HEK293 (cell line): ENCODE measurements at regions not wholly inside any gene's neighbourhood (a gene's known extent, or its start where the extent isn't known, plus 50 kb on each side); places are given as distances from the start of the nearest gene placed in this dataset.

ENCODE experiments used
- CTCF ChIA-PET: fragments of 350-600 bp; formaldehyde crosslinking; extraction: SDS; loops from one replicate; lab custom pipeline; 2021; ENCODE audit warnings: antibody characterized with exemption; lab: Yijun Ruan, JAX
- POLR2A ChIA-PET: fragments of 300-600 bp; formaldehyde crosslinking; extraction: SDS; loops from one replicate; lab custom pipeline; 2020; ENCODE audit warnings: antibody characterized with exemption, inconsistent platforms; lab: Yijun Ruan, JAX
- H3K27ac ChIP-seq: fragments of 200-500 bp; sonication (Bioruptor generic); 2 replicates; pipeline ENCODE4 v1.5.1; 2014; ENCODE audit warnings: low read depth, low read length, control low read depth, inconsistent platforms; ENCODE audit errors: extremely low read depth
- H3K36me3 ChIP-seq, 2 experiments: fragments of 200-500 bp in 1 of 2; sonication (Bioruptor generic) in 1 of 2; 1 replicate in 1 of 2; 2 replicates in 1 of 2; pipeline ENCODE4 v1.5.1; 2014 to 2017; ENCODE audit warnings: inconsistent platforms in 2 of 2, low read length in 2 of 2; ENCODE audit not compliant: control insufficient read depth in 2 of 2, insufficient read depth in 1 of 2
- H3K4me1 ChIP-seq: fragments of 200-500 bp; sonication (Bioruptor generic); 2 replicates; pipeline ENCODE4 v1.5.1; 2014; ENCODE audit warnings: mild to moderate bottlenecking, low read length, inconsistent platforms; ENCODE audit not compliant: control insufficient read depth, insufficient read depth
- H3K4me3 ChIP-seq: 2 replicates; pipeline ENCODE4 v1.5.1; 2011; ENCODE audit warnings: low read depth, mild to moderate bottlenecking, control low read depth, low read length, moderate library complexity
- H3K9me3 ChIP-seq: fragments of 200-500 bp; sonication (Bioruptor generic); 2 replicates; pipeline ENCODE4 v1.5.1; 2014; ENCODE audit warnings: low read depth, low read length, inconsistent platforms; ENCODE audit not compliant: control insufficient read depth, insufficient read depth
- BCL11A ChIP-seq: fragments of 450-650 bp; formaldehyde crosslinking; IDR thresholded peaks from 2 replicates; pipeline ENCODE4 v1.5.1; 2016; ENCODE audit warnings: low read depth, missing biosample characterization, missing genetic modification characterization
- HOXA7 ChIP-seq: sonication (generic); formaldehyde crosslinking; IDR thresholded peaks from 2 replicates; pipeline ENCODE4 v1.8.1; 2022; ENCODE audit warnings: missing genetic modification reagents, borderline replicate concordance
- PRDM6 ChIP-seq: fragments of 450-650 bp; formaldehyde crosslinking; IDR thresholded peaks from 2 replicates; pipeline ENCODE4 v1.5.1; 2017; ENCODE audit warnings: missing biosample characterization, missing genetic modification characterization
- SALL2 ChIP-seq: fragments of 450-650 bp; formaldehyde crosslinking; IDR thresholded peaks from 2 replicates; pipeline ENCODE4 v1.5.0; 2017; ENCODE audit warnings: missing biosample characterization, mild to moderate bottlenecking, missing genetic modification characterization, borderline replicate concordance
- ZNF10 ChIP-seq: fragments of 450-650 bp; formaldehyde crosslinking; IDR thresholded peaks from 2 replicates; pipeline ENCODE4 v1.5.1; 2017; ENCODE audit warnings: missing biosample characterization, missing genetic modification characterization
- ZNF112 ChIP-seq: fragments of 450-650 bp; formaldehyde crosslinking; IDR thresholded peaks from 2 replicates; pipeline ENCODE4 v1.5.0; 2017; ENCODE audit warnings: missing biosample characterization, missing genetic modification characterization
- ZNF324 ChIP-seq: fragments of 450-650 bp; formaldehyde crosslinking; IDR thresholded peaks from 2 replicates; pipeline ENCODE4 v1.5.1; 2016; ENCODE audit warnings: missing biosample characterization, missing genetic modification characterization
- ZNF335 ChIP-seq: fragments of 450-650 bp; formaldehyde crosslinking; conservative IDR thresholded peaks from 2 replicates; pipeline ENCODE4 v1.5.1; 2016; ENCODE audit warnings: missing biosample characterization, missing genetic modification characterization
- ZNF362 ChIP-seq: fragments of 450-650 bp; formaldehyde crosslinking; IDR thresholded peaks from 2 replicates; pipeline ENCODE4 v1.5.1; 2016; ENCODE audit warnings: missing biosample characterization, missing genetic modification characterization
- ZNF426 ChIP-seq: fragments of 450-650 bp; formaldehyde crosslinking; IDR thresholded peaks from 2 replicates; pipeline ENCODE4 v1.5.1; 2017; ENCODE audit warnings: missing biosample characterization, missing genetic modification characterization, mild to moderate bottlenecking, inconsistent platforms, moderate library complexity
- ZNF658 ChIP-seq: fragments of 450-650 bp; formaldehyde crosslinking; IDR thresholded peaks from 2 replicates; pipeline ENCODE4; 2016; ENCODE audit warnings: missing biosample characterization, missing genetic modification characterization
- ZNF660 ChIP-seq: fragments of 450-650 bp; IDR thresholded peaks from 2 replicates; pipeline ENCODE4 v1.5.1; 2018; ENCODE audit warnings: missing biosample characterization, mild to moderate bottlenecking, missing genetic modification characterization
- ZNF76 ChIP-seq: fragments of 450-650 bp; formaldehyde crosslinking; IDR thresholded peaks from 2 replicates; pipeline ENCODE4; 2016; ENCODE audit warnings: low read depth, missing biosample characterization, missing genetic modification characterization, borderline replicate concordance
- ZNF785 ChIP-seq: fragments of 450-650 bp; formaldehyde crosslinking; IDR thresholded peaks from 2 replicates; pipeline ENCODE4 v1.5.1; 2016; ENCODE audit warnings: missing biosample characterization, missing genetic modification characterization
- TF ChIP-seq, protein P1 (sequence below): fragments of 450-650 bp; formaldehyde crosslinking; conservative IDR thresholded peaks from 2 replicates; pipeline ENCODE4 v1.5.1; 2016; ENCODE audit warnings: low read depth, missing biosample characterization, missing genetic modification characterization
- TF ChIP-seq, protein P2 (sequence below): fragments of 450-650 bp; formaldehyde crosslinking; optimal IDR thresholded peaks from 2 replicates; pipeline ENCODE3; 2016; ENCODE audit warnings: missing biosample characterization, mild to moderate bottlenecking, missing genetic modification characterization
- TF ChIP-seq, protein P3 (sequence below): fragments of 450-650 bp; formaldehyde crosslinking; IDR thresholded peaks from 2 replicates; pipeline ENCODE4 v1.5.1; 2016; ENCODE audit warnings: missing biosample characterization, missing genetic modification characterization

GRCh38 chr19:31659897-31660210, 310.6 kb upstream of the TSHZ3 start:
- H3K36me3 ChIP-seq = no peaks in the 10 kb centered on the region
- CTCF ChIA-PET = interaction anchor here (0.7 to 1.3 kb wide), 2 partner anchors 374 to 565 kb away, joined by 3 to 5 read pairs; no protein-coding TSS in a partner anchor

DNA sequence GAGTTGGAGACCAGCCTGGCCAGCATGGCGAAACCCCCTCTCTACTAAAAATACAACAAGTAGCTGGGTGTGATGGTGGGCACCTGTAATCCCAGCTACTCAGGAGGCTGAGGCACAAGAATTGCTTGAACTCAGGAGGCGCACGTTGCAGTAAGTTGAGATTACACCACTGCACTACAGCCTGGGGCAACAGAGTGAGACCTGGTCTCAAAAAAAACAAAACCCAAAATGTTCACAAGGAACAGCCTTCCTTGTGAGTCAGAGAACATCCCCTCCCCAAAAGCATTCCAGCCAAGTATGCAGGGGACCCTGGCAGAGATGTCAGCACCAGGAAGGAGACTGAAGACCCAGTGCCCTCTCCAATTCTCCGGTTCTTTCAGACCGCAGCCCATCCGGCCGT, 314.9 kb upstream of the TSHZ3 start:
- CTCF ChIA-PET = interaction anchor here (2.2 kb wide), 1 partner anchor 12 kb away, joined by 8 read pairs; no protein-coding TSS in a partner anchor
- H3K4me3 ChIP-seq = no peak overlapping the region
- POLR2A ChIA-PET = no interaction called here
- no peaks in the 10 kb centered on the region; the same call in 1 of the 2 replicates for H3K9me3 ChIP-seq
- peaks cover 9% of the 10 kb centered on the region; the same call in 1 of the 2 replicates for H3K4me1 ChIP-seq
- no peaks in the 10 kb centered on the region for H3K36me3 ChIP-seq
- no peak overlapping the region for H3K27ac ChIP-seq
- no peak for TF ChIP-seq ZNF112
- TF ChIP-seq HOXA7 (CRISPR knock-in tag) = no peak
- no peak for TF ChIP-seq ZNF426
- TF ChIP-seq ZNF362 (tag by site-specific recombination) = no peak
- TF ChIP-seq ZNF324 = no peak
- TF ChIP-seq, protein P1, sequence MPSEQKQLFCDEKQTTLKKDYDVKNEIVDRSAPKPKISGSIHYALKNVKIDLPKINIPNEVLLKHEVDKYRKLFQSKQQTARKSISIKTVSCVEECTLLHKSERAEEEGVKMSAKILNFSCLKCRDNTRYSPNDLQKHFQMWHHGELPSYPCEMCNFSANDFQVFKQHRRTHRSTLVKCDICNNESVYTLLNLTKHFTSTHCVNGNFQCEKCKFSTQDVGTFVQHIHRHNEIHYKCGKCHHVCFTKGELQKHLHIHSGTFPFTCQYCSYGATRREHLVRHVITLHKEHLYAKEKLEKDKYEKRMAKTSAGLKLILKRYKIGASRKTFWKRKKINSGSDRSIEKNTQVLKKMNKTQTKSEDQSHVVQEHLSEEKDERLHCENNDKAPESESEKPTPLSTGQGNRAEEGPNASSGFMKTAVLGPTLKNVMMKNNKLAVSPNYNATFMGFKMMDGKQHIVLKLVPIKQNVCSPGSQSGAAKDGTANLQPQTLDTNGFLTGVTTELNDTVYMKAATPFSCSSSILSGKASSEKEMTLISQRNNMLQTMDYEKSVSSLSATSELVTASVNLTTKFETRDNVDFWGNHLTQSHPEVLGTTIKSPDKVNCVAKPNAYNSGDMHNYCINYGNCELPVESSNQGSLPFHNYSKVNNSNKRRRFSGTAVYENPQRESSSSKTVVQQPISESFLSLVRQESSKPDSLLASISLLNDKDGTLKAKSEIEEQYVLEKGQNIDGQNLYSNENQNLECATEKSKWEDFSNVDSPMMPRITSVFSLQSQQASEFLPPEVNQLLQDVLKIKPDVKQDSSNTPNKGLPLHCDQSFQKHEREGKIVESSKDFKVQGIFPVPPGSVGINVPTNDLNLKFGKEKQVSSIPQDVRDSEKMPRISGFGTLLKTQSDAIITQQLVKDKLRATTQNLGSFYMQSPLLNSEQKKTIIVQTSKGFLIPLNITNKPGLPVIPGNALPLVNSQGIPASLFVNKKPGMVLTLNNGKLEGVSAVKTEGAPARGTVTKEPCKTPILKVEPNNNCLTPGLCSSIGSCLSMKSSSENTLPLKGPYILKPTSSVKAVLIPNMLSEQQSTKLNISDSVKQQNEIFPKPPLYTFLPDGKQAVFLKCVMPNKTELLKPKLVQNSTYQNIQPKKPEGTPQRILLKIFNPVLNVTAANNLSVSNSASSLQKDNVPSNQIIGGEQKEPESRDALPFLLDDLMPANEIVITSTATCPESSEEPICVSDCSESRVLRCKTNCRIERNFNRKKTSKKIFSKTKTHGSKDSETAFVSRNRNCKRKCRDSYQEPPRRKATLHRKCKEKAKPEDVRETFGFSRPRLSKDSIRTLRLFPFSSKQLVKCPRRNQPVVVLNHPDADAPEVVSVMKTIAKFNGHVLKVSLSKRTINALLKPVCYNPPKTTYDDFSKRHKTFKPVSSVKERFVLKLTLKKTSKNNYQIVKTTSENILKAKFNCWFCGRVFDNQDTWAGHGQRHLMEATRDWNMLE (tag by site-specific recombination) = no peak
- TF ChIP-seq ZNF785 (tag by site-specific recombination) = no peak
- no peak for TF ChIP-seq ZNF76 (tag by site-specific recombination)
- no peak for TF ChIP-seq SALL2 (tag by site-specific recombination)
- no peak for TF ChIP-seq ZNF660
- TF ChIP-seq ZNF335 (tag by site-specific recombination) = no peak

More at GRCh38 chr19:31659897-31660210, 310.6 kb upstream of the TSHZ3 start:
- Histone ChIP-seq H3K27ac (no peak overlapping the region), H3K4me3 (no peak overlapping the region), H3K9me3 (no peaks in the 10 kb centered on the region; the same call in 1 of the 2 replicates)
- POLR2A ChIA-PET = no interaction called here
- TF ChIP-seq, protein P2, sequence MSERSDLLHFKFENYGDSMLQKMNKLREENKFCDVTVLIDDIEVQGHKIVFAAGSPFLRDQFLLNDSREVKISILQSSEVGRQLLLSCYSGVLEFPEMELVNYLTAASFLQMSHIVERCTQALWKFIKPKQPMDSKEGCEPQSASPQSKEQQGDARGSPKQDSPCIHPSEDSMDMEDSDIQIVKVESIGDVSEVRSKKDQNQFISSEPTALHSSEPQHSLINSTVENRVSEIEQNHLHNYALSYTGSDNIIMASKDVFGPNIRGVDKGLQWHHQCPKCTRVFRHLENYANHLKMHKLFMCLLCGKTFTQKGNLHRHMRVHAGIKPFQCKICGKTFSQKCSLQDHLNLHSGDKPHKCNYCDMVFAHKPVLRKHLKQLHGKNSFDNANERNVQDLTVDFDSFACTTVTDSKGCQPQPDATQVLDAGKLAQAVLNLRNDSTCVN (tag by site-specific recombination) = no peak
- no peak for TF ChIP-seq BCL11A
- no peak for TF ChIP-seq ZNF10 (tag by site-specific recombination)
- TF ChIP-seq ZNF658 (tag by site-specific recombination) = no peak
- TF ChIP-seq PRDM6 (tag by site-specific recombination) = no peak
- TF ChIP-seq, protein P3, sequence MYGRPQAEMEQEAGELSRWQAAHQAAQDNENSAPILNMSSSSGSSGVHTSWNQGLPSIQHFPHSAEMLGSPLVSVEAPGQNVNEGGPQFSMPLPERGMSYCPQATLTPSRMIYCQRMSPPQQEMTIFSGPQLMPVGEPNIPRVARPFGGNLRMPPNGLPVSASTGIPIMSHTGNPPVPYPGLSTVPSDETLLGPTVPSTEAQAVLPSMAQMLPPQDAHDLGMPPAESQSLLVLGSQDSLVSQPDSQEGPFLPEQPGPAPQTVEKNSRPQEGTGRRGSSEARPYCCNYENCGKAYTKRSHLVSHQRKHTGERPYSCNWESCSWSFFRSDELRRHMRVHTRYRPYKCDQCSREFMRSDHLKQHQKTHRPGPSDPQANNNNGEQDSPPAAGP (tag by site-specific recombination) = no peak
- TF ChIP-seq, all 188 proteins: peak for 0
- H3K4me1 ChIP-seq = peaks cover 9% of the 10 kb centered on the region; the same call in 1 of the 2 replicates
